ENCODE measurements at regions not wholly inside any gene's neighbourhood (a gene's known extent, or its start where the extent isn't known, plus 50 kb on each side); places are given as distances from the start of the nearest gene placed in this dataset.

DNA sequence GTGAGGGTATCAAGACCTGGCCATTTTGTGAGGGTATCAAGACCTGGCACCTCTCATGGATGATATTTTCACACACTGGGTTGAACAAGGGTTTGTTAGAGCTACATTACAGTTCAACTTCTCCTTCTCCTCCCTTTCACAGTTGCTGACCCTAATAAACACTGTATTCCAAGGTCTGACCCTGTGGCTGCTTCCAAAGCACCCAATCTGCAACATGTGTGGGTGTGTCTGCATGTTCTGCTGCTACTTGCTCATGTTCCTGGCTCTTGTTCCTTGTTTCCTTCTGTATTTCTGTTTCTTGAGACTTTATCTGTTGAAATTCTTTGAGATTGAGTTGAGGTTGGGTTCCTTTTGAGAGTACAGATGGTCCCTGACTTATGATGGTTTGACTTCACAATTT is 162.1 kb upstream of the GMDS start:
- TF ChIP-seq EZH2 (IDR thresholded peaks at IDR 0.05; ENCODE audit: borderline replicate concordance) (no peak), EZH2phosphoT487 (IDR thresholded peaks at IDR 0.05; ENCODE audit: low read depth, severe bottlenecking, unreplicated experiment) (no peak)
- TF ChIP-seq, protein P1, sequence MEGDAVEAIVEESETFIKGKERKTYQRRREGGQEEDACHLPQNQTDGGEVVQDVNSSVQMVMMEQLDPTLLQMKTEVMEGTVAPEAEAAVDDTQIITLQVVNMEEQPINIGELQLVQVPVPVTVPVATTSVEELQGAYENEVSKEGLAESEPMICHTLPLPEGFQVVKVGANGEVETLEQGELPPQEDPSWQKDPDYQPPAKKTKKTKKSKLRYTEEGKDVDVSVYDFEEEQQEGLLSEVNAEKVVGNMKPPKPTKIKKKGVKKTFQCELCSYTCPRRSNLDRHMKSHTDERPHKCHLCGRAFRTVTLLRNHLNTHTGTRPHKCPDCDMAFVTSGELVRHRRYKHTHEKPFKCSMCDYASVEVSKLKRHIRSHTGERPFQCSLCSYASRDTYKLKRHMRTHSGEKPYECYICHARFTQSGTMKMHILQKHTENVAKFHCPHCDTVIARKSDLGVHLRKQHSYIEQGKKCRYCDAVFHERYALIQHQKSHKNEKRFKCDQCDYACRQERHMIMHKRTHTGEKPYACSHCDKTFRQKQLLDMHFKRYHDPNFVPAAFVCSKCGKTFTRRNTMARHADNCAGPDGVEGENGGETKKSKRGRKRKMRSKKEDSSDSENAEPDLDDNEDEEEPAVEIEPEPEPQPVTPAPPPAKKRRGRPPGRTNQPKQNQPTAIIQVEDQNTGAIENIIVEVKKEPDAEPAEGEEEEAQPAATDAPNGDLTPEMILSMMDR (IDR thresholded peaks at IDR 0.05; ENCODE audit: poor library complexity): no peak

Data from hepatocyte (in vitro differentiated cells).